ENCODE measurements at regions not wholly inside any gene's neighbourhood (a gene's known extent, or its start where the extent isn't known, plus 50 kb on each side); places are given as distances from the start of the nearest gene placed in this dataset.
"Not testable (repeated sequence)": the region's sequence is repeated elsewhere in the genome, so short reads cannot be mapped to it uniquely, and the experiment has no call there.

DNA sequence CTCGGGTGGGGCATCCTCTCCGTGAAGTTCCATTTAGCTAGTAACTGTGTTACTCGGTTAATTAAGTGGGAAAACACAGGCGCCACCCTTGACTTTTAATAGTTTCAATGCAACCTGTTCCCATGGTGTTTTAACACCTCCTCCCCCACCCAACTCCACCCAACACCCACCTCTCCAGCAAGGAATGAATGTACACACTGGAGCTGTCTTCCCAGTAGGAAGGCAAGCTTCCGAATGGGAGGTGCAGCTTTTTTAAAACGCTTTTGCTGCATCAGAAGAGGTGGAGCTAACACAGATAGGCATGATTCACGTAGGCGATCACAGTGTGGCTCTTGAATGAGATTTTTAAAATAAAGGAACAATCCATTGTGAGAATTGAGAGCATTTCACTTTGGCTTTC lies 73.8 kb upstream of the AGAP1 start:
- no peak for DNase-seq (ENCODE audit: low spot score)
- TF ChIP-seq, protein P1, sequence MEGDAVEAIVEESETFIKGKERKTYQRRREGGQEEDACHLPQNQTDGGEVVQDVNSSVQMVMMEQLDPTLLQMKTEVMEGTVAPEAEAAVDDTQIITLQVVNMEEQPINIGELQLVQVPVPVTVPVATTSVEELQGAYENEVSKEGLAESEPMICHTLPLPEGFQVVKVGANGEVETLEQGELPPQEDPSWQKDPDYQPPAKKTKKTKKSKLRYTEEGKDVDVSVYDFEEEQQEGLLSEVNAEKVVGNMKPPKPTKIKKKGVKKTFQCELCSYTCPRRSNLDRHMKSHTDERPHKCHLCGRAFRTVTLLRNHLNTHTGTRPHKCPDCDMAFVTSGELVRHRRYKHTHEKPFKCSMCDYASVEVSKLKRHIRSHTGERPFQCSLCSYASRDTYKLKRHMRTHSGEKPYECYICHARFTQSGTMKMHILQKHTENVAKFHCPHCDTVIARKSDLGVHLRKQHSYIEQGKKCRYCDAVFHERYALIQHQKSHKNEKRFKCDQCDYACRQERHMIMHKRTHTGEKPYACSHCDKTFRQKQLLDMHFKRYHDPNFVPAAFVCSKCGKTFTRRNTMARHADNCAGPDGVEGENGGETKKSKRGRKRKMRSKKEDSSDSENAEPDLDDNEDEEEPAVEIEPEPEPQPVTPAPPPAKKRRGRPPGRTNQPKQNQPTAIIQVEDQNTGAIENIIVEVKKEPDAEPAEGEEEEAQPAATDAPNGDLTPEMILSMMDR (IDR thresholded peaks at IDR 0.05; ENCODE audit: extremely low read depth, missing control alignments): no peak

DNA sequence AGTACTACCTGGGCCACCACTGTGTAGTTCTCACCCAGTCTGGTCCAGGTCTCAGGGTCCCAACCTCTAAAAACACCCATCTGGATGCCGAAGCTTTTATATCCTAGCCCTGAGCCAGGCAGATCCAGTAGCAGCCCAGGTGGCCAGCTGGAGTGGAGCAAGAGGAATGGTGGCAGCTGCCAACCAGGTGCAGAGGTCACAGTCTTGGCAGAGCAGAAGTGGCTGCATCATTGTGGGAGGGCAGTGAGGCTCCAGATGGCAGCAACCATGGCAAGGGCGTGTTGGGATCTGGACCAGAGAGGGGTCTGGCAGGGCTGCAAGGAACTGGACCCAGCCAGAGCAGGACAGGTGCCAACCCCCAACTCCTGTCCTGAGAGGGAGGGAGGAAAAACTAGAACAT lies 72.2 kb upstream of the AGAP1 start:
- DNase-seq (ENCODE audit: low spot score): no peak

GRCh38 chr2:235430366-235431083 lies 63.3 kb upstream of the AGAP1 start:
- TF ChIP-seq, protein P1 (IDR thresholded peaks at IDR 0.05; ENCODE audit: extremely low read depth, missing control alignments): no peak
- DNase-seq (ENCODE audit: low spot score): no peak

More for the DNA sequence above, 72.2 kb upstream of the AGAP1 start:
- TF ChIP-seq, protein P1 (IDR thresholded peaks at IDR 0.05; ENCODE audit: extremely low read depth, missing control alignments): no peak

DNA sequence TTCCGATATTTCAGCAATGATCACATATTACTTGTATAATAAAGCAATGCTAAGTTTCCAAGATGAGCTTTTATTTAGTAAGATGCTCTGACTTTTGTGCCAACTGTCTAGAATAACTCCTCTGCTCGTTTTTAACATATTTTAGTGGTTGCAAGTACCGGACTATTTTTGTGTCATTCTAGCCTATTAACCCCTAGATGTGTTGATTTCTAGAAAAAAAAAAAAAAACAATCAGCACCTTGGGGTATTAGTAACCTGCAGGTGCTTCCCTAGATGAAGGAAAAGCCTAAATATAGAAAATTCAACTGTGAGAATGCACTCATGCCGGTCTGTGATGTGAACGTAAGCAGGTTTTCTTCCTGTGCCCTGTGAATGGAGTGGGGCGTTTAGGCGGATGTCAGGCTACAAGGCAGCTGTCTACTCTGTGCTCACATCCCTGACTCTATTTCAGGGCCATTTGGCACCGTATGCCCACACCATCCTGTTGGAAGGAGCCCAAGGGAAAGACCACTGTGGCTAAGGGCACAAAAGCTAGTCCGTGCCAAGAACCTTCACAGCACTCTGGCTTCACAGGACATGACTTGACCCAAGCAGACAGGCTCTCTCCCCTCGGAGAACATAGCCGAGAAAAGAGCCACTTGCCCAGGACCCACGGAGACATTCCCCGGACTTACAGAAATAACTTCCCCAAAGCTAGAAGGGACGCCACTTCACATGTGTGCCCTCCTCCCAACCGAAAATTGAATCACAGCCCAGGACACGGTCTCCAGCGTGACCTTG lies 60.9 kb upstream of the AGAP1 start:
- TF ChIP-seq, protein P1 (IDR thresholded peaks at IDR 0.05; ENCODE audit: extremely low read depth, missing control alignments): no peak
- no peak for DNase-seq (ENCODE audit: low spot score)

DNA sequence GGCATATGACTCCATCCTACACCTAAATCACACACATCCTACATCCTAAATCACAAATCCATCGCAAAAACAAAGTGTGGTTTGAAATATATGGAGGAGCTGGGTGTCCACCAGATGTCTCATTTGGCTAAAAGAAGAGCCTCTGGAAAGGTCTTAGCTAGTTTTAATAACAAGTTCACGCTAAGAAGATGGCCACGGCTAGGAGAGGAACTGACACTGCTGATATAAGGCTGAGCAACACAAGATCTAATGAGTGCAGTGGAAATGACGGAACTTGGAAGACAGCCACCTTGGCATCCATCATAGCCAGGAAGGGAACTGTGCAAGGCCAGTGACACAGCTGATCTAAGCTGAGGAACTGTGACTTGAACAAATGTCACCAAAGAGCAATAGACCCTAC lies 60.0 kb upstream of the AGAP1 start:
- TF ChIP-seq, protein P1 (IDR thresholded peaks at IDR 0.05; ENCODE audit: extremely low read depth, missing control alignments): no peak
- no peak for DNase-seq (ENCODE audit: low spot score)

- TF ChIP-seq, protein P1 (IDR thresholded peaks at IDR 0.05; ENCODE audit: extremely low read depth, missing control alignments): no peak
Measured at GRCh38 chr2:235439959-235440662, 53.7 kb upstream of the AGAP1 start.

DNA sequence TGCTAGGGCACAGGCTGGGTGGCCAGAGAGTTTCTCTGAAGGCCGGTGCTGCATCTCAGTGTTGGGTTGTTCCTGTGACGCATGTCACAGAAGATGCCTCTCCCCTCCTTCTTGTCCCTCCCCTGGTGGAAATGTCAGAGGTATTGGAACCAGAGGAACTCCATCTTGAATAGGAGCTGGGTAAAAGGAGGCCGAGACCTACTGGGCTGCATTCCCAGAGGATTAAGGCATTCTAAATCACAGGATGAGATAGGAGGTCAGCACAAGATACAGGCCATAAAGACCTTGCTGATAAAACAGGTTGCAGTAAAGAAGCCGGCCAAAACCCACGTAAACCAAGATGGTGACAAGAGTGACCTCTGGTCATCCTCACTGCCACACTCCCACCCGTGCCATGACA lies 50.3 kb upstream of the AGAP1 start:
- not testable (repeated sequence) for DNase-seq (ENCODE audit: low spot score)

More at GRCh38 chr2:235439959-235440662, 53.7 kb upstream of the AGAP1 start:
- DNase-seq (ENCODE audit: low spot score): no peak
